ENCODE measurements at regions not wholly inside any gene's neighbourhood (a gene's known extent, or its start where the extent isn't known, plus 50 kb on each side); places are given as distances from the start of the nearest gene placed in this dataset.

DNA sequence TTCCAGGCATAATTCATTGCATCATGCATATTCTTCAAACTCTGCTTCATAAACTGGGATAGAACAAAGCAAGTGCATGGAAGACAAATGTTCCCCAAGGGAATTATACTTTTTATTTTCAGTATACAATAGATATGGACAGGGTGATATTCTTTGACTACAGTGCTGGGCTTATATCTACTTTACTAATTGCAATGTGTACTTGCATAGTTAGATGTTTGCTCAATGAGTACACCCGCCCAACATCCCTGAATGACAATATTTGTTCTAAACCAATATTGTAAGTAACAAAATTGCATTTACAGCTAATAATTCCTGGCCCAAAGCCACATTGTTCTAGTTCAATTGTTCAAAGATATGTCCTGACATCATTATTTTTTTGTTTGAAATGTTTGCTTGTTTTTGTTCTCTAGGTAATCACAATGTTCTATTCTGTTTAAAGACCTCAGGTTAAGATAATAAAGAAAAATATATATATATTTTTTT, 171.4 kb downstream of the PTN start:
- TF ChIP-seq, protein P1, sequence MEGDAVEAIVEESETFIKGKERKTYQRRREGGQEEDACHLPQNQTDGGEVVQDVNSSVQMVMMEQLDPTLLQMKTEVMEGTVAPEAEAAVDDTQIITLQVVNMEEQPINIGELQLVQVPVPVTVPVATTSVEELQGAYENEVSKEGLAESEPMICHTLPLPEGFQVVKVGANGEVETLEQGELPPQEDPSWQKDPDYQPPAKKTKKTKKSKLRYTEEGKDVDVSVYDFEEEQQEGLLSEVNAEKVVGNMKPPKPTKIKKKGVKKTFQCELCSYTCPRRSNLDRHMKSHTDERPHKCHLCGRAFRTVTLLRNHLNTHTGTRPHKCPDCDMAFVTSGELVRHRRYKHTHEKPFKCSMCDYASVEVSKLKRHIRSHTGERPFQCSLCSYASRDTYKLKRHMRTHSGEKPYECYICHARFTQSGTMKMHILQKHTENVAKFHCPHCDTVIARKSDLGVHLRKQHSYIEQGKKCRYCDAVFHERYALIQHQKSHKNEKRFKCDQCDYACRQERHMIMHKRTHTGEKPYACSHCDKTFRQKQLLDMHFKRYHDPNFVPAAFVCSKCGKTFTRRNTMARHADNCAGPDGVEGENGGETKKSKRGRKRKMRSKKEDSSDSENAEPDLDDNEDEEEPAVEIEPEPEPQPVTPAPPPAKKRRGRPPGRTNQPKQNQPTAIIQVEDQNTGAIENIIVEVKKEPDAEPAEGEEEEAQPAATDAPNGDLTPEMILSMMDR (conservative IDR thresholded peaks at IDR 0.05; ENCODE audit: low read length): no peak
- no peak for TF ChIP-seq EZH2phosphoT487 (IDR thresholded peaks at IDR 0.05; ENCODE audit: borderline replicate concordance)
